Uterus (tissue), 2 donors: ENCODE measurements at regions not wholly inside any gene's neighbourhood (a gene's known extent, or its start where the extent isn't known, plus 50 kb on each side); places are given as distances from the start of the nearest gene placed in this dataset.

Experiments used
- CTCF ChIP-seq, 4 experiments: fragments of 200-600 bp in 2 of 4; fragments of 450-650 bp in 2 of 4; sonication (generic) in 2 of 4; IDR thresholded peaks; one replicate each; pipeline ENCODE4 v1.5.1; 2016 to 2019; ENCODE audit warnings: antibody characterized with exemption in 4 of 4, mild to moderate bottlenecking in 2 of 4, moderate library complexity in 1 of 4
- POLR2A ChIP-seq, 2 donors: fragments of 450-650 bp; IDR thresholded peaks; one replicate each; pipeline ENCODE4 v1.6.1; 2016; ENCODE audit warnings: antibody characterized with exemption in 2 of 2, mild to moderate bottlenecking in 1 of 2, moderate library complexity in 1 of 2

GRCh38 chrX:82218361-82218760 lies 1016.5 kb downstream of the SH3BGRL start:
- TF ChIP-seq CTCF (IDR thresholded peaks at IDR 0.05) (peak in 1 of 4 experiments; percentile 17), POLR2A (IDR thresholded peaks at IDR 0.05) (no peak)
